ENCODE measurements at regions not wholly inside any gene's neighbourhood (a gene's known extent, or its start where the extent isn't known, plus 50 kb on each side); places are given as distances from the start of the nearest gene placed in this dataset.

DNA sequence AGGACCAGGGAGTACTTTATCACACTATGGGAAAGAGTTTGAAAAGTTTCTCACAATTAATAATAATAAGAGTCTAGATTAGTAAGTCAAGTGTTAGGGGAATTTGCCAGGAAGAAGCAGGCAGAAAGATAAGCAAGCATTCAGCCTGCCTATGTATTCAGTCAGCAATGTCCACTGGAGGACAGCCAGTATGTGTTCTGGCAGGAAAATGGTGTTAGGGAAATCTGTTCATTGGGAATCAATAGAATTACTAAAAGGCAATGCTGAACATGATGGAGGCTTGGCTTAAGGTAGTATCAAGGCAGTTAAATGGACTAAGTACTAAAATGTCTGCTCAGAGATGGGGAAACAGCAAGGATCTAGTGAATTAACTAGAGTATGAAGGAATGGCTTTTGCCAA, 221.2 kb downstream of the PPP4R3C start:
- TF ChIP-seq, protein P1, sequence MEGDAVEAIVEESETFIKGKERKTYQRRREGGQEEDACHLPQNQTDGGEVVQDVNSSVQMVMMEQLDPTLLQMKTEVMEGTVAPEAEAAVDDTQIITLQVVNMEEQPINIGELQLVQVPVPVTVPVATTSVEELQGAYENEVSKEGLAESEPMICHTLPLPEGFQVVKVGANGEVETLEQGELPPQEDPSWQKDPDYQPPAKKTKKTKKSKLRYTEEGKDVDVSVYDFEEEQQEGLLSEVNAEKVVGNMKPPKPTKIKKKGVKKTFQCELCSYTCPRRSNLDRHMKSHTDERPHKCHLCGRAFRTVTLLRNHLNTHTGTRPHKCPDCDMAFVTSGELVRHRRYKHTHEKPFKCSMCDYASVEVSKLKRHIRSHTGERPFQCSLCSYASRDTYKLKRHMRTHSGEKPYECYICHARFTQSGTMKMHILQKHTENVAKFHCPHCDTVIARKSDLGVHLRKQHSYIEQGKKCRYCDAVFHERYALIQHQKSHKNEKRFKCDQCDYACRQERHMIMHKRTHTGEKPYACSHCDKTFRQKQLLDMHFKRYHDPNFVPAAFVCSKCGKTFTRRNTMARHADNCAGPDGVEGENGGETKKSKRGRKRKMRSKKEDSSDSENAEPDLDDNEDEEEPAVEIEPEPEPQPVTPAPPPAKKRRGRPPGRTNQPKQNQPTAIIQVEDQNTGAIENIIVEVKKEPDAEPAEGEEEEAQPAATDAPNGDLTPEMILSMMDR (IDR thresholded peaks at IDR 0.05) = no peak

DNA sequence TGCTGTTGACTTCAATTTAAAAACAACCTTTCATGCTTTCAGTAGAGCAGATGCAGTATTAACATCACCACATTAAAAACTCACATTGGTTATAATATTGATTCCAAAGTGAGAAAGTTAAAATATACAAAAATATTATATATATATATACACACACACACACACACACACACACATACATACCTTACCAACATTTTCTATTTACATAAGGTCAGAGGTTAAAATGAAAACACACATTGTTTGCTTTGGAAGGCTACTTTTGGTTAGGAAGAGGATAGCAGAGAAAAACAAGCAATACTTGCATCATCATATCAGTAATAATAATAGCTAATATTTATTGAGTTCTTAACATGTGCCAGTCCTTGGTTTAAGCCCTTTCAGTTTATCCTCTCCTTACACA, 226.5 kb downstream of the PPP4R3C start:
- TF ChIP-seq, protein P1 (IDR thresholded peaks at IDR 0.05) = no peak

DNA sequence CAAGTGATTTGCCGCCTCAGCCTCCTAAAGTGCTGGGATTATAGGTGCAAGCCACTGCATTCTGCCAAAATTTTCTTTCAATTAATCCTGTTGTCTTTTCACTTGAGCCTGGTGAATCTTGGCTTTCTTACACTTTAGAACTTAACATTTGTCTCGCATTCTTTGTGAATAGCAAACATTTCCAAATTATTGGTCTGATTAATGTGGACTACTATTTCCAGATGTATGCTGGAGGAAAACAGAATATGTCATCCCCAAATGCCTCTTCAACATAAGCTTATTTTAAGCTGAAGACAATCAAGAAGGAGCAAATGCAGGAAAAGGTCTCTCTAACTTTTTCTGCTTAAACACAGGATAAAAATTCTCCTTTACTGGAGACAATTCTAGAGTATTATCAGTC, 233.4 kb downstream of the PPP4R3C start:
- TF ChIP-seq, protein P1 (IDR thresholded peaks at IDR 0.05) = no peak

DNA sequence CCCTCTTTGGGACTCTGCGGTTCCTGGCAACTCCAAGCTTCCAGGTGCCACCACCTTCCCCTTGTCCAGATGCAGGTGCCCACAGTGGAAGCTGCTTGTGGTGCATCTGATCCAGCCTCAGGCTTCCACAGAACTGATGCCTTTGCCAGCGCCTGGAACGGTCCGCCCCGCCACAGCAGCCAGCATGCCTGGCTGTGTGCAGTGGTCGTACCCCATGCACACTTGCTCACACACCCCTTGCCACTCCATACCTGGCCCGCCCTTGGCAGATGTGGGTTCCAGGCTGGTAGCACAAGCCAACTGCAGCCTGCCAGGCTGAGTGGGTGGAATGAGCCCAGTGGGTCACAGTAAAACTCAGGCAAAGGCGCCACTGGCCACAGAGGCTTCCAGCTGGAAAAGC, 240.5 kb downstream of the PPP4R3C start:
- TF ChIP-seq, protein P1 (IDR thresholded peaks at IDR 0.05) = no peak

DNA sequence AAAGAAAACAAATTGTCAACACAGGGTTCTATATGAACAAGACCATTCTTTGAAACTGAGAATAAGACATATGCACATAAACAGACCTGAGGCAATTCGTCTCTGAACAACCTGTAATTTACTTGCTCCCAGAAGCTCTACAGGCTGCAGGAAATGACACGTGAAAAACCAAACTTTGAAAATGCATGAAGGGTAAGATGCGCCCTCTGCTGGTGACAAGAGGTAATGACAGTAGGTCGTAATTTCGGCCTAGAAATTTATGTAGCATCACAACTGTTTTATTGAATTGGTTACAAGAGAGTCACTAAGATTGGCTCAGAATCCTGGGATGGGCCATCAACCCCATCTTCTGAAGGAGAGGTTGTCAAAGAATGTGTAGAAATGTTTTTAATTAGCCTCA, 276.5 kb downstream of the PPP4R3C start:
- TF ChIP-seq, protein P1 (IDR thresholded peaks at IDR 0.05) = peak; percentile 62

DNA sequence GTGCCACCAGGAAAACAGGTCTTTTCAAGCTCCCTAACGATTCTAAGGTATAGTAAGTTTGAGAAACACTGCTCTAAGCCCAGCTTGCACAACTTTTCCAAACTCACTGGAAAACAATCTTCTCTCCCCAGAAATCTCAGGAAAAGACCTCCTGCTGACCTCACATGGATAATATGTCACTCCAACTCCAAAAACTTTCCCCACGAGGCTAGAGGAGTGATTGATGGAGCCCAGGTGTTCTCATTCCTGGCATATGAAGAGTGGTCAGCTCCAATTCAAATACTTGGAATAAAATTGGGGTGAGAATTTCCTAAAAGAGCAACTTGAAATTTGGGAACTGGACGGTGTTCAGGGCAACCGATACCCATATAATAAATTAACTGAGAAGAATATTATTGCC, 299.9 kb downstream of the PPP4R3C start:
- TF ChIP-seq, protein P1 (IDR thresholded peaks at IDR 0.05) = no peak

DNA sequence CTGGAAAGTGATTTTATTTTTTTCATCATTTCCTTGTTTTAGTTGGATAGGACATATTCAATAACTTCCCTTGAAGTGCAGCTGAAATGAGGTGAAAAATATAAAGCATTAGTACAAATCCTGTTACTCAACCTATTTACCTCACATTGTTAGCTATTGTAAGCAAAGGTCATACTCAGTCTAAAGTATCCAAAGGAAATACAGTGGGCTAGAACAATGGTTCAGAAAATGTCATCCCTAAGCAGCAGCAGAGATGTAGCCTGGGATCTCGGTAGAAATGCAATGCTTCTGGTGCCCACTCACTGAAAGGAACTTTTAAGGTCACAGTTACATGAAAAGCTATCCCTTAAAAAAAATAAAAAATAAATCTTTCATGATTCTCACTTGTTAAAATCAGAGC, 300.6 kb downstream of the PPP4R3C start:
- TF ChIP-seq, protein P1 (IDR thresholded peaks at IDR 0.05) = no peak

DNA sequence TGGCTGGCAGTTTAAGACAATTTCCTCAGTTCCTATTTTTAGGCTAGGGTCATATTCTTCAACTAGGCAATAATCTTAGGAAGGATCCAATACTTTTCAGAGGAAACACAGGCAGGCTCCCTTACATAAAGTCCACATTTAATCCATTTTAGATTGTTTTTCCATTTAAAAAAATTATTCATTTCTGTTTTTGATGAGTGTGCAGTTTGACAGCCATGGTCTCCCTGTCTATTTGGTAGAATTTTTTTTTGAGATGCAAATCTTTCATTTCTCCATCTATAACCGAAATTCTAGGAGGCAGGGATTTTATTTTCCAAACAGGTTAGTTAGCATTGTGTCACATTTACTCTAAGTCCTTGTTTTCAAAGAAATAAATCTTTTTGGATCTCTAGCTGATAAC, 326.8 kb downstream of the PPP4R3C start:
- TF ChIP-seq, protein P1 (IDR thresholded peaks at IDR 0.05) = no peak
